ENCODE measurements at regions not wholly inside any gene's neighbourhood (a gene's known extent, or its start where the extent isn't known, plus 50 kb on each side); places are given as distances from the start of the nearest gene placed in this dataset.

GRCh38 chr10:109127363-109127762 is 795.9 kb downstream of the XPNPEP1 start:
- no peak for TF ChIP-seq REST (IDR thresholded peaks at IDR 0.05; ENCODE audit: low read depth)
- no peak for TF ChIP-seq CREB1 (IDR thresholded peaks at IDR 0.05; ENCODE audit: low read depth)
- no peak for TF ChIP-seq TAF1 (IDR thresholded peaks at IDR 0.05; ENCODE audit: low read depth)
- TF ChIP-seq TEAD4 (IDR thresholded peaks at IDR 0.05): no peak
- no peak for TF ChIP-seq MAX (IDR thresholded peaks at IDR 0.05)
- no peak for TF ChIP-seq YY1 (IDR thresholded peaks at IDR 0.05; ENCODE audit: low read depth)
- TF ChIP-seq CEBPB (IDR thresholded peaks at IDR 0.05): no peak
- no peak for TF ChIP-seq FOXM1 (IDR thresholded peaks at IDR 0.05; ENCODE audit: borderline replicate concordance, low read depth)
- TF ChIP-seq NFIC (IDR thresholded peaks at IDR 0.05): no peak
- TF ChIP-seq EP300 (IDR thresholded peaks at IDR 0.05; ENCODE audit: borderline replicate concordance): no peak

All from Ishikawa (cell line).